ENCODE measurements at regions not wholly inside any gene's neighbourhood (a gene's known extent, or its start where the extent isn't known, plus 50 kb on each side); places are given as distances from the start of the nearest gene placed in this dataset.

DNA sequence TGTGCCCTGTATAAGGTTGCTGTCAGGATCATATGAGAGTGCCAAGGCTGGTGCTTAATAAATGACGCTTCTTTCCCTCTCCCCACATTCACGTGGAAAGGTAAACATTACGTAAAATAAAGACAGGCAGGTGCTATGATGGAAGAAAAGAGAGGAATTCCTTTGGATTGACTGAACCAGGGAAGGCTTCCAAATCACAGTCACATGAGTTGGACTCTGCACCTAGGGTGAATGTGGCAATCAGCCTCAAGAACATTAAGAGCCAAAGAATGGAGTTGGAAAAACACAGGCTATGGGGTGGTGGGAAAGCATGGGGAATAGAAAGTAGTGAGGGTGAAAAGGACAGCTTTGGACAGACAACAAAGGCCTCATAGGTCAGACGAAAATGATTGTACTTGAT, 473.1 kb downstream of the VRK1 start:
- TF ChIP-seq CTCF (conservative IDR thresholded peaks at IDR 0.05) = no peak
- no peak for TF ChIP-seq ZFX (IDR thresholded peaks at IDR 0.05)
